ENCODE measurements at regions not wholly inside any gene's neighbourhood (a gene's known extent, or its start where the extent isn't known, plus 50 kb on each side); places are given as distances from the start of the nearest gene placed in this dataset.

GRCh38 chr2:239662413-239663120 lies 261.7 kb upstream of the HDAC4 start:
- TF ChIP-seq TBL1XR1 (IDR thresholded peaks at IDR 0.05; ENCODE audit: low read depth, low read length) (no peak), POLR2AphosphoS5 (IDR thresholded peaks at IDR 0.05; ENCODE audit: low read length) (no peak)

Measured in GM12878 (cell line).